Smooth muscle cell (in vitro differentiated cells): ENCODE measurements at regions not wholly inside any gene's neighbourhood (a gene's known extent, or its start where the extent isn't known, plus 50 kb on each side); places are given as distances from the start of the nearest gene placed in this dataset.

Experiments used
- DNase-seq: peaks from one replicate; lab custom pipeline; 2025; ENCODE audit not compliant: unreplicated experiment; lab: John Stamatoyannopoulos, UW
- H2AFZ ChIP-seq: fragments of 200-600 bp; sonication (generic); 2 replicates; pipeline ENCODE4 v1.6.0; 2016; ENCODE audit warnings: antibody characterized with exemption, low read depth, mild to moderate bottlenecking
- H3F3A ChIP-seq: fragments of 200-600 bp; sonication (generic); 2 replicates; pipeline ENCODE4 v1.6.0; 2017; ENCODE audit warnings: antibody characterized with exemption, low read depth
- H3K27ac ChIP-seq: fragments of 200-600 bp; sonication (generic); 2 replicates; pipeline ENCODE4 v1.5.1; 2016; ENCODE audit warnings: low read depth, mild to moderate bottlenecking
- H3K27me3 ChIP-seq: fragments of 200-600 bp; sonication (generic); 2 replicates; pipeline ENCODE4 v1.6.1; 2016; ENCODE audit warnings: low read depth, mild to moderate bottlenecking
- H3K36me3 ChIP-seq: fragments of 200-600 bp; sonication (generic); 2 replicates; pipeline ENCODE4 v1.5.1; 2016; ENCODE audit warnings: low read depth
- H3K4me1 ChIP-seq: fragments of 200-600 bp; sonication (generic); 2 replicates; pipeline ENCODE4 v1.5.1; 2016; ENCODE audit warnings: low read depth
- H3K4me2 ChIP-seq: fragments of 200-600 bp; sonication (generic); 2 replicates; pipeline ENCODE4 v1.6.0; 2016; ENCODE audit warnings: mild to moderate bottlenecking
- H3K4me3 ChIP-seq: fragments of 200-600 bp; sonication (generic); 2 replicates; pipeline ENCODE4 v1.5.1; 2016; ENCODE audit warnings: mild to moderate bottlenecking
- H3K79me2 ChIP-seq: fragments of 200-600 bp; sonication (generic); 2 replicates; pipeline ENCODE4 v1.6.0; 2016; ENCODE audit warnings: low read depth, mild to moderate bottlenecking
- H3K9ac ChIP-seq: fragments of 200-600 bp; sonication (generic); 2 replicates; pipeline ENCODE4 v1.6.0; 2016; ENCODE audit warnings: low read depth
- H3K9me3 ChIP-seq: fragments of 200-600 bp; sonication (generic); replicated peaks from 2 replicates; pipeline ENCODE4 v1.5.1; 2016; ENCODE audit warnings: low read depth
- H4K20me1 ChIP-seq: fragments of 200-600 bp; sonication (generic); 2 replicates; pipeline ENCODE4 v1.6.0; 2016; ENCODE audit warnings: low read depth
- CTCF ChIP-seq: fragments of 200-600 bp; sonication (generic); IDR thresholded peaks from 2 replicates; pipeline ENCODE4 v1.5.1; 2017; ENCODE audit warnings: borderline replicate concordance, mild to moderate bottlenecking, antibody characterized with exemption; ENCODE audit not compliant: insufficient read depth, poor library complexity, severe bottlenecking
- WGBS: methylation state at CpG from one replicate; pipeline ENCODE4 v1.1.7; 2016; ENCODE audit warnings: low lambda C conversion rate; 5-methylcytosine and 5-hydroxymethylcytosine counted together

GRCh38 chr10:107391901-107392300 lies 227.4 kb upstream of the SORCS1 start:
- H3K4me2 ChIP-seq = no peak overlapping the region
- no peak overlapping the region for H3K9ac ChIP-seq
- no peak for DNase-seq
- no peak overlapping the region for H3K27ac ChIP-seq
- H3K27me3 ChIP-seq = no peaks in the 10 kb centered on the region
- no peaks in the 10 kb centered on the region for H3K9me3 ChIP-seq
- TF ChIP-seq CTCF = no peak
- H2AFZ ChIP-seq = no peak overlapping the region
- H3K79me2 ChIP-seq = no peaks in the 10 kb centered on the region
- H4K20me1 ChIP-seq = no peaks in the 10 kb centered on the region
- no peaks in the 10 kb centered on the region for H3F3A ChIP-seq
- no peaks in the 10 kb centered on the region for H3K36me3 ChIP-seq
- H3K4me3 ChIP-seq = no peak overlapping the region
- 85% methylated on average over 4 of the region's 4 CpGs for WGBS
- no peaks in the 10 kb centered on the region for H3K4me1 ChIP-seq

- Histone ChIP-seq H3K27ac (no peak overlapping the region), H3K9ac (no peak overlapping the region), H3K4me3 (no peak overlapping the region), H3K4me2 (no peak overlapping the region), H2AFZ (no peak overlapping the region), H3K4me1 (no peaks in the 10 kb centered on the region), H3F3A (no peaks in the 10 kb centered on the region), H3K27me3 (no peaks in the 10 kb centered on the region), H3K9me3 (no peaks in the 10 kb centered on the region), H4K20me1 (no peaks in the 10 kb centered on the region), H3K36me3 (no peaks in the 10 kb centered on the region), H3K79me2 (no peaks in the 10 kb centered on the region)
- 76% methylated on average over 1 of the region's 1 CpG for WGBS
- no peak for DNase-seq
- TF ChIP-seq CTCF = no peak
These were observed 226.1 kb upstream of the SORCS1 start for GRCh38 chr10:107390563-107390962.

- Histone ChIP-seq H3K36me3 (no peaks in the 10 kb centered on the region), H3K9me3 (no peaks in the 10 kb centered on the region), H3K79me2 (no peaks in the 10 kb centered on the region), H3K9ac (no peak overlapping the region), H3K27ac (no peak overlapping the region), H4K20me1 (no peaks in the 10 kb centered on the region), H2AFZ (no peak overlapping the region), H3K4me3 (no peak overlapping the region), H3F3A (no peaks in the 10 kb centered on the region), H3K27me3 (no peaks in the 10 kb centered on the region), H3K4me2 (no peak overlapping the region), H3K4me1 (no peaks in the 10 kb centered on the region)
- 85% methylated on average over 3 of the region's 3 CpGs for WGBS
- no peak for TF ChIP-seq CTCF
- no peak for DNase-seq
These were observed 218.9 kb upstream of the SORCS1 start for GRCh38 chr10:107383357-107383756.

- Histone ChIP-seq H3K4me2 (no peak overlapping the region), H3K4me3 (no peak overlapping the region), H3K9ac (no peak overlapping the region), H3K36me3 (no peaks in the 10 kb centered on the region), H2AFZ (no peak overlapping the region), H3K27ac (no peak overlapping the region), H3K4me1 (no peaks in the 10 kb centered on the region), H3K79me2 (no peaks in the 10 kb centered on the region), H3F3A (no peaks in the 10 kb centered on the region), H4K20me1 (no peaks in the 10 kb centered on the region), H3K27me3 (no peaks in the 10 kb centered on the region), H3K9me3 (no peaks in the 10 kb centered on the region)
- 63% methylated on average over 2 of the region's 2 CpGs for WGBS
- no peak for TF ChIP-seq CTCF
- no peak for DNase-seq
These were observed 215.1 kb upstream of the SORCS1 start for GRCh38 chr10:107379601-107380000.
